HG03066 (cell line): ENCODE measurements at regions not wholly inside any gene's neighbourhood (a gene's known extent, or its start where the extent isn't known, plus 50 kb on each side); places are given as distances from the start of the nearest gene placed in this dataset.

Source experiments
- ATAC-seq: cut with Tn5 transposase; IDR thresholded peaks from one replicate; pipeline ENCODE4 v1.9.1; 2021; ENCODE audit warnings: low read depth; ENCODE audit not compliant: unreplicated experiment

DNA sequence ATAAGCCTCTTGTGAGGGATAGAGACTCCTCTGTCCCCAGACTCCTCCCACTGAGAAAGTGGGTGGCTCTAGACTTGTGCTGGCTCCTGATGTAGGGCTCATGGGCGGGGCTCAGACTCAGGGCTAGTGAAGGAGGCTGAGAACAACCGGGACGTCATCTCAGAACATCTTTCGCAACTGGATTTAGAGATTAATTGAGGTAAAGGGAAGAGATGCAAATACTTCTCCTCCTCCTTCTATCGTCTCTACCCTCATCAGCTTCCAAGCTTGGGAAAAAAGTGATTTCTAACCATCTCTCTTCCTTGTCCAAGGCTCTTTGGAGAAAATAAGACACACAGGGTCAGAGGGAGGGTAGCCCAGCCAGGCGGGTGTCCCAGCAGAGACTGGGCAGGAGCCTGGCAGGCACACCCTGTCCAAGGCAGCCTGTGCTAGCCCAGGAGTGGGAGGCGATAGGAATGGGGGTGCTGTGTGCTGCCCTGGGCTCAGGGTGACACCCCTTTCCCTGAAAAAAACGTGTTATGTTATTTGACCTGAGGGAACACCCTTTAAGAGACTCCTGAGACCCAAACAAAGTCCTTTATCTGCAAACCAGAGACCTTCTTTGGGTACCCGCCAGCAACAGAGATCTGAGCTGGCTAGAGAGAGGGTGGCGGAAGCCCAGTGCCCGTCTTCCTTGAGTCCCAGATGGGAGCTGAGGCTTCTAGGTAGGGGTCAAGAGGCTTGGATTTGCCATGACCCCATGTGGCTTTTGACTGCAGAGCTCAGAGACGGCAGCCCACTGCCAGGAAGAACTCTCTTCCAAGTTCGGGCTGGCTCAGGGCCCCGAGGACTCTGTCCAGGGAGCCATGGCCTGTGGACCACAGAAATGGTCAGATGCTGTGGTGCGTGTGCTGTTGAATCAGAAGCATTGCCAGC, 160.9 kb downstream of the ADAMTS15 start:
- ATAC-seq: no peak

DNA sequence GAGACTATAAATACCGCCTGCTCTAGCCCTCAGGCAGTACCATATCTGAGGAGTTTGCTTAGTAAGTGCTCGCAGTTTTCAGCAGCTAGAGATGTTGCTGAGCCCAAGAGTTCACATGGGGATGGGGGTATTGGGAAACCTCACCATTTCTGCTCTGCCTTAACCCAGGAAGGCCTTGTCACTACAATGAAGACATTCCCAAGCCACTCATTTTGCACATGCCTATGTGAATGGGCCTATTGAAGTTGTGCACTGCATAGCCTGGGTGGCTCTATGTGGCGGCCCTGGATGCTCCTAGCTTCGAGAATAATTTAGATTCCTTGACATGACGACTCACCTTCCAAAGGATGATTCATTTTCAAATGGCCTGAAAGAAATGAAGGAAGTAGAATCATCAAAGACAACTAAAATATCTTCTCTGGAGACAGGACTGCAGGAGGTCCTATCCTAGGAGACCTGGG, 163.4 kb downstream of the ADAMTS15 start:
- no peak for ATAC-seq

DNA sequence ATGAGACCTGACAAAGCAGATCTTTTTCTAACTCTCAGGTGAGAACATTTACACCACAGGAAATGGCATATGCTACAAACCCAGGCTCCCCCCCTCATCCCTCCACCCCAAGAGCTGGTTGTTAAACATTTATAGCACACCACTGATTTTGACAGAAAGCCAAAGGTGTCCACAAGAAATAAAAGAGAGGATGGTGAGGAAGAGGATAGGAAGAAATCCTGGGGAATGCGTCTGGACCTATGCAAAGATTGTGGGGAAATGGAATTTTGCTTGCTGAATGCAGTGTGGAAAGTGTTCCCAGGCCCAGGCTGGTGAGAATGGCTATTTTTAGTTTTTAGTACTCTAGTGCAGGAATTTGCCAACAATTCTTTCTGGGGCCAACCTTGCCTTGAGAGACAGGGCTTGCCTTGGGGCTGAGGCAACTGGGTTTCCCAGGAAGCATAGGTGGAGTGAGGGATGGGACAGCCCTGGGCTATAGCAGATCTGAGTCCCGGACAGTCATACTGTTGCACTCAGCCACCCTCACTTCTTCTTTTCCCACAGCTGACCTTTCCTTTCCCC, 163.9 kb downstream of the ADAMTS15 start:
- ATAC-seq: no peak

DNA sequence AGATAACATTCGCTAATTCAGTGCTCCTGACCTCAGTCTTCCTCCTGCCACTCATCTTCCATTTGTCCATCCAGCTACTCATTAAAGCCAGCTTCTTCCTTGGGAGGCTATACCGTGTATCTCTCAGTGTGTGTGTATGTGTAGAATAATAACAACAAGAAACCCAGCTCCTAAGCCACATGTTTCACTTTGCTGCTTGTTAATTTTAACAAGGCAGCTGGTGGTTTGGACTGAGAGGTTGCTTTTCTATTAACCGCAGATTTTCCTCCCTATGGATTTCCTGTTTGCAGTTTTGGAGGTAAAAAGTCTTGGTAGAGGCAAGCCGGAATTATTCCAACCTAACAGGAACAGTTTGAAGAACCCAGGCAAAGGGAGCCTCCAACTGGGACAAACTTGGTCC, 165.0 kb downstream of the ADAMTS15 start:
- no peak for ATAC-seq

DNA sequence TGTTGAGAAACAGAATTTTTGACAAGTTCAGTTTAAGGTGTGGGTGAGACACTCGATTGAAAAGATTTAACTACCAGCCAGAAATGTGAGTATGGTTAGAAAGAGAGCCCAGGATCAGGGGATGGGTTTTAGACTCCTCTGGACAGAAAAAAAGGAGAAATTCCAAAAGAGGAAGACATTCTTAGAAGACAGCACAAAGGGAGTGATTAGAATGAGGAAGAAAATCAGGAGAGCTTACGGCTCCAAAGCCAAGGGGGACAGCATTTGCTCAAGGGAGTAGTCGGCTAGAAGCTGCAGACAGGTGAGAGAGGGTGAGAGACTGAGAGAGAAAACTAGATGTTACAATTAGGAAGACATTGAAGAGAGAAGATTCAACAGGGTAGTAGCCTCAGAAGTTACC, 166.1 kb downstream of the ADAMTS15 start:
- ATAC-seq: no peak

DNA sequence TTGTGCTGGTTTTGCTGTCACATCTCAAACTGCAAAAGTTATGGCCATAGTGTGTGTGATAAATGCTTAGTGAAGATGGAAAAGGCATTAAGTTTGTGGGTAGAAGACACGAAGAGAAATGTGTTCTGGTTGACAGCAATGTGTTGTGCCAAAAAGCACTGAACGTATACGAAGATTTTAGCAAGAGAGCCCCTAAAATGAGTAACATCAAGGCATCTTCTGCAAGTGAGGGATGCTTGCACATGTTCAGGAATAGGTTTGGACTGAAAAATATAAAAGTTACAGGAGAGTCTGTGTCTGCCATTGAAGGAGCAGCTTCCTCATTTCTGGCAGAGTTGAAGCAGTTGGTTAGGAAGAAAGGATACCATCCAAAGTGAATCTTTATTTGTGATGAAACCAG, 167.1 kb downstream of the ADAMTS15 start:
- no peak for ATAC-seq

DNA sequence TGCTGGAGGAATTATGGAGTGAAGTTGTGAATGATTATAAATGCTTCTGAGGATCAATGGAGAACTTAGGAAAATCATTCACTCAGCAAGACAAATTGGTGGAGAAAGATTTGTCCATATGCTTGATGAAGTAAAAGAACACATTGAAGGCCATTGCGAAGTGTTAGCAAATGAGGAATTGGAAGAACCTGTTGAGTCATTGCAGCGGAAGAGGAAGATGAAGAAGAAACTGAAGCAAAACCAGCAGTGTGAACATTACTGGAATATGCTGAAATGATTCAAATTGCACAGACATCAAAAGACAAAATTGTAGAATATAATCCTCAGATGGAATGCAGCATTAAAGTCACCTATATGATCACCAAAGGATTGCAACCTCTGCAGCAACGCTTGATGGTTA, 168.1 kb downstream of the ADAMTS15 start:
- ATAC-seq: no peak

DNA sequence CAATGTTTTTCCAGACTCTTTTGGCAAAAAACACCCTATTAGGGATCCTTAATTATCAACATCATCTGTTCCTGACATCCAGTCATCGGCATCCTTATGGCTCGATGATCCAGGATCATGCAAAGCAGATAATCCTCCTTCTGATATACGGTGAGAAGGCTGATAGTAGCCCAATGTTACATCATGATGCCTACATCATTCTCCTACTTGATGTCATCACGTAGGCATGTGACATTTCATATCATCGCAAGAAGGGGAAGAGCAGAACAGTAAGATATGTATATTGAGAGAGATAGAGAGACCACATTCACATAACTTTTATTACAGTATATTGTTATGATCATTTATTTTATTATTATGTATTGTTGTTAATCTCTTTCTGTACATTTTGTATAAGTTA, 168.6 kb downstream of the ADAMTS15 start:
- ATAC-seq: no peak

DNA sequence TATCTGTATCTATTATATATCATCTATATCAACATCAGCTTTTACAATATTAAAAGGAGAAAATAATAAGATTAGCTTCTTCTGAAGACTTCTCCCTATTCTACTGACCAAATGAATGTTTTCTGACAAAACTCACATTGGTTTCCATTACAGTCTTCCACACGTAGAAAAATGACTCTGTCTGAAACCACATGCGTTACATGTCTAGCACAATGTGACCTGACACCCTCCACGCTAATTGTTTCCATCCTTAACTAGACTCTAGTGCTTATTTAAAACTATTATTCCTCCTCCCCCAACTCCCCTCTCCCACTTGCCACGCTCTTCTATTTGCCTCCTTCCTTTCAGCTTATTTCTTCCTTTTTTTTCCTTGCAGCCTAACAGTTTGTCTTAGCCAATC, 172.1 kb downstream of the ADAMTS15 start:
- no peak for ATAC-seq

DNA sequence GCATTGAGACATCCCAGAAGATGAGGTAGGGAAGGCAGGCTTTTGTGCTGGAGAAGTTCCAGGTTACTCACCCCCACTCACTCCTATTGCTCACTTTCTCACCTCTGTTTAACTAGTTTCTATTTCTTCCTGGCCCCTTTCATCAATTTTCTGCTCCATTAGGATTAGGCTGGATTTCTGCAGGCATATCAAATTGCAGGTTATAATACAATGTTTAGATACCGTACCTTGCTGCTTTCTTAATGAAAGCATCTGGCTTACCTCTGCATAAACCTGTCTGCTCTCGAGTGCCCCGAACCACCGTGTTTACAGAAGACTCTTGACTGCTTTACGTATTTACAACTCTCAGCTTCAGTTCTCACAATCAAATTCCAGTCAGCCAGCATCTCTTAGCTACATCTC, 173.7 kb downstream of the ADAMTS15 start:
- ATAC-seq: no peak

DNA sequence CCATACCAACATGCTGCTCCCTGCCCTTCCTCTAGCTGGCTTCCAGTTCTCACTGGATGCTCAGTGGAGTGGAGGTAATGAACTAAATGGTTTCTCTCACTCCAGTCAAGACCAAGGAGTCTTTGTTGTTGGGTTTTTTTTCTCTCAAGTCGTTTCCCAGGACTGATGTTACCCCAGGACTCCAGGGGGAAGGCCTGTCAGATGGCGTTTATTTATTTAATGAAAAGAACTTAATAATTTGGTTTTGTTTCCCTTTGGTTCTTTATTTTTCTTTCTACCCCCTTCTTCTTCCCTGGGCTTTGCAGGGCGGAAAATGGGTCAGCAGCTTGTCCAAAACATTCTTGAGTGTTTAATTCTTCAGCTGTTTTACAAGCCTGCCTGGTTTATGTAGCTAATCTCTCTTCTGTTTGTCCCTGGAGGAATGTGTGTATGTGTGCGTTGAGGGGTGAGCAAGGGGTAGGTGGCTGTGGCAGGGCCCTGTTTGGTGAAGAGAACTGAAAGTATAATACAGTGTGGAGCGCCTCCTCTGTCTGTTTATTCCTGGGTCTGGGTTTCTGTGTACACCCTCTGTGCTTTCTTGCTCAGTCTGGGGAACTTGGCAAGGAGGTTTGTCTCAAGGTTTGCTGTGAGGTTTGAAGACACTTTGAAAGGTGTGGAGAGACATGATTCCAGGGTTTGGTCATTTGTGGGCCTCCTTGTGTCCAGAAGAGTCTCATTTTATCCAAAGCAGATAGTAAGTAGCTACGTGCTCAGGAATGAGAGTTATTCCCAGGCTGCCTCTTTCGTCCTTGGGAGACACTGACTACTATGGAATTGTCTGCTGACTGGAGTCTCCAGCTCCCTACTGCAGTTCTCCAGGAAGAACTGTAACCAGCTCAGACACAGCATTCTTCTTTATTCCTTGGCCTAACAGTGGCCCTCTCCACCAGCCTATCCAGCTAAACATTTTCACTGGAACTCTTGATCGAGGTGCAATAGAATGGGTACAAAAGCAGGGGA, 175.5 kb downstream of the ADAMTS15 start:
- no peak for ATAC-seq

DNA sequence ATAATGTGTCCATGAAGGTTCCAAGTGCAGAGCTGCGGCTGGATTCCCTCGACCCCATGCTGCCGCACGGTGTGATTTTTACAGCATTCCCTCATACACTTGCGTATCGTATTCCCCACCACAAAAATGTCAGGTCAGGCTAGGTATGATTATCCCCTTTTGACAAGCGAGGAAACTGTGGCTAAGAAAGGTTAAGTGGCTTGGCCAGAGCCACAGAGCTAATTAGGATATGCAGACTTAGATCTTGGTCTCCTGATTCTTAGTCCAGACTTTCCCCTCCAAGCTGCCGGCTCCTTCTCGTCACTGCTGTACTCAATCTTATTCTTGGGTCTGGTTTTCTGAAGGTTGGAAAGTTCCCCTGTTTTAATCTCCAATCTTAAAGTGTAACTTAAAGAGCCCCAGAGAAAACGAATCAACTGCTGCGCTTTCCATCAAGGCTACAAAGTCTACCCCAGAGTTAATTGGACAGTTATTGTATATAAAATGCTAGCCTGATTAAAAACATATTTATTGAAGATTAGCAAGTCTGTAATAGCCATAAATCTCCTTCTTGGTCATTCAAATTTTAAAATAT, 176.6 kb downstream of the ADAMTS15 start:
- ATAC-seq: no peak

DNA sequence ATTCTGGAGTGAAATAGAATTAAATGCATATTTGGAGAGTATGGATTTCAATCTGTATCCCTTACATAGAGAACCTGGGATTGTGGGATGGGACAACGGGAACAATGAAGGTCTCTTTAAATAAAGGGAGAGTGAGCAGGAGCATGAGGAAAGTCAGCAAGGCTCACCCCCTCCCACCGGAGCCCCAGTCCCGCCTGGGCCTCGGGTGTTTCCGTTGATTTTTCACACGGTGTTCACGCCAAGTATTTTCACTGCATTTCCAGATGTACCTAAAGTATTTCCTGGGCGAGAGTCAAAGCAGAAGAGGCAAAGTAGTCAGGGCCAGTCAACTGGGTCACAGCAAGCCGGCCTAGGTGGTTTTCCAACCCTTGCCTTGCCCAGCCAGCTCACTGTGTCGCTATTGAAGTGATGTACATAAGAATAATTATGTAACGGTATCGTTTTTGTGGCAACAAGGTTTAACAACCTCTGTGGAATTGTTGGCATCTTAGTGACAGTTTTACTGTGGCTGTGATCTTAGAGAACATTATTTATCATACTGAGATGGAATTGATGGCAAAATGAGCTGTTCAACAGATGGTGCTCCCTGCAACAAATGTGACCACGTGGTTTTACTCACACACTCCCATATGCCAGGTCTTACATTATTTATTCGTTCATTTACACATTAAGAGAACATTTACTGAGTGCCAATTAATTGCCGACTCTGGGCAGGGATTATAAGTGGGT, 177.3 kb downstream of the ADAMTS15 start:
- no peak for ATAC-seq

DNA sequence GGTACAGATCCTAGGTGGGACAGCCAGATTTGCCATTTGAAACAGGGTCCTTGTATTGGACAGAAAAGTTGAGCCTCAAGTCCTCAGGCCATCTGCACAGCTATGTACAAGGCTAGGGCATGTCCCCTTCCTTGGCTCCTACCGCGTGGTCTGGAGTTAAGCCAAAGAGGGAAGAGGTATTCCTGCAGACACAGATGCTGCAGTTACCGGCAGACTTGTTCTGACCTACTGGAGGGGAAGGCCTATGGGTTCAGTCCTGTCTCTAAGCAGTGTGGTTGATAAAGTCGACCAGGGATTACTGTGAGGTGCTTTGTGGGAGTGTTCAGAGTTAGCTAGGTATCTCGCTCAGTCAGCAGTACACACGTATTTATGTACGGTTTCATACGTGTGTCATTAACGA, 180.6 kb downstream of the ADAMTS15 start:
- ATAC-seq: no peak

DNA sequence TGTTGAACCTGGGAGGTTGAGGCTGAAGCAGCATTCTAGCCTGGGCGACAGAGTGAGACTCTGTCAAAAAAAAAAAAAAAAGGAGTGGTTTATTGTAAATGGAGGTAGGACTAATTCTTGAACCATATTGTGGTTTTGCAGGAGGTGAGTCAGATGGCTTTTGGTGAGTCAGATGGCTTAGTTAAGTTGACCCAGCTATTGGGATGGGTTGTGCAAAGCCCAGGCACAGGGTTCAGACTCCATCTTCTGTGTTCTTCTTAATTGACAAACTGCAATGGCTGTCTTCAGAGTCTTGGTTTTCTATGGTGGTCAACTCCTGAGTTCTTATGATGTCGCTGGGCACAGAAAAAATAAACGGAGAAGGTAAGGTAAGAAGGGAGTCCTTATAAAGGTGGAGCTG, 182.7 kb downstream of the ADAMTS15 start:
- no peak for ATAC-seq

DNA sequence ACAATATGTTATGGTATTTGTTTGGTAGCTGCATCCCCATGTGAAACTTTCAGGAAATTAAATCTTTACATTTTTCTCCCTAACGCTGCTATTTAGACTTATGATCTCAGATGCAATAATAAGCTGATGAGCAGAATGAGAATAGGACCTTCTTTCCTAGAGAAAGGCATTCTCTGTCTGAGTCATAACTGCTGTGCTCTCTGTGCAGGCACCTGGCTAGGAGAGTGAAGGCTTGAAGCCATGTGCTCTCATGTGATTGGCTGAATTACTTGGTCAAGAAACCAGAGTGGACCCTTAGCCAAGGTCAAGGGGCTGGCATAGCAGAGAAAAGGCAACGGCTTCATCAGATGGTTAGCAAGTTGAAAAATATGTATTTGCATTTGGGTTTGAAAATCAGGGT, 185.0 kb downstream of the ADAMTS15 start:
- ATAC-seq: no peak

DNA sequence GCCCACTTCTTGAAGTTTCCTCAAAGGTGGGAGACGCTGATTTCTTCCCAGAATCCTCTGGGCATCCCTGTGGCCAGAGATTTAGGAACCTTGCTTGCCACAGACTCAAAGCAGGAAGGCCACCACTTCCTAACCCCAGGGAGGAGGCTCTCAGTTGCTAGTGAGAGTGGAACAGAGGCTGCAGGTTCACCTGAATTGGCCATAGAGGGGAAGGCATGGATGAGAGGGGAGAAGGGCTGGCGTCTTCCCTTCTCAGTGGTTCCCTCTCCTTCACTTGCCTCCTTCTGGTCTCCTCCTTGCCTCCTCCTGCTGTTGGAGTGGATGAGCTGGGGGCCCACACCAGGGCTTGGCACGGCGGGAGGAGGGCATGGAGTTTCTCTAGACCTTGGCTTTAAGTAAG, 185.7 kb downstream of the ADAMTS15 start:
- ATAC-seq: no peak

DNA sequence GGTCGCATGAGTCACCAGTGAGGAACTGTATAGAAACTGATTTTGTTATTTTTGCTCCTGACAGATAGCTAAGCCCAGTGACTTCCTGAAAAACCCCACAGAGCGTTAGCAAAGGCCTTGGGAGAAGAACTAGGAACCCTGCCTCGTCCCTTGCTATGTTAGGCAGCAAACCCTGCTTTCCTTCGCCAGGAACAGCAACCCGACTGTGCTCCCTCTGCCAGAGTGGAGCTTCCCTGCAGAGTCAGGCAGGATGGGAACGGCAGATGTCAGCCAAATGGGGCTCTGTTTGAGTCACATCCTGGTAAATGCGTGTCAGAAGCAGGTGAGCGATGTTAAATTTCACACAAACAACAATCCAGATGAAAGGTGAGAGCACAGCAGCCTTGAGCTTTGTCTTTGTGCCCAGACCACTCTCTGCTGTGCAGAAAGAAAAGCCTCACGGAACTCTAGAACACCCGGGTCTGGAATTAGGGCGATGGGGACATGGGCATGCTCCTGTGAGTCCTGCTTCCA, 186.6 kb downstream of the ADAMTS15 start:
- ATAC-seq: no peak

DNA sequence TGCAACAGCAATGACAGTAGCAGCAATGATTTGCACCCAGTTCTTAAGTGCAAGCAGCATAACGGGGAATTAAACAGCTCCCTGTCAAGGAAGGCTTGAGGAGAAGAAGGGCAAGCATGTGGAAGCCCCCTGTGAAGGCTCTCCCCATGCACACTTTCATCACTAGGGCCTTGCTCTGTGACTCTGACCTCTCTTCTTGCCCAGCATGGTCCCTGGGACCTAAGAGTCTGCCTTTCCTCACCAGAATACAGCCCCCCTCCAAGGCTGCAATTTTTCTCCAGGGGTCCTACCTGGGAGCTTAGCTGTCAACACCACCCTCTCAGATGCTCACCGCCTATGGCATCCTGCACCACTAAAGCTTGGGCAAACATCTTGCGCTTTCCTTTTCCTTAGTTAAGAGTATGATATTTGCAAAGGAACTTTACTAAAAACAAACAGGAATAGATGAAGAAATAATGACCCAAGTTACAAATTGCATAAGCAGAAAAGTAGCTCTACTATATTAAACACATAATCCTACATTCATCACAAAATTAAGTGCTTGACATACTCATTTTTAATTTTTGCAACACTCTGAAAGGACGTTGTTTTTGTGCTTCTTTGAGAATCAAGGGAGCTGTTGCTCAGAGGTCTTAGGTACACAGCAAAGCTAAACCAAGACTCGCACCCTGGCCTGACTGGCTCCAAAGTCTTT, 187.6 kb downstream of the ADAMTS15 start:
- ATAC-seq: no peak
